RWPE2 (cell line): ENCODE measurements at regions not wholly inside any gene's neighbourhood (a gene's known extent, or its start where the extent isn't known, plus 50 kb on each side); places are given as distances from the start of the nearest gene placed in this dataset.
"Not testable (repeated sequence)": the region's sequence is repeated elsewhere in the genome, so short reads cannot be mapped to it uniquely, and the experiment has no call there.

ENCODE experiments used
- ATAC-seq: fragments of 200-7000 bp; cut with Tn5 transposase; 3 replicates; pipeline ENCODE4 v1.9.1; 2021; ENCODE audit warnings: low read depth
- DNase-seq: peaks from one replicate; pipeline ENCODE4 v3.0.0-alpha.2; 2020; ENCODE audit warnings: low spot score
- H3K27ac ChIP-seq: fragments of 450-650 bp; 2 replicates; pipeline ENCODE4 v1.5.1; 2017; ENCODE audit warnings: mild to moderate bottlenecking; ENCODE audit not compliant: poor library complexity, severe bottlenecking
- H3K27me3 ChIP-seq: fragments of 250-450 bp; sonication (Bioruptor Pico); 2 replicates; pipeline ENCODE4 v1.5.1; 2021; ENCODE audit warnings: mild to moderate bottlenecking, moderate library complexity; ENCODE audit not compliant: insufficient read depth, poor library complexity, severe bottlenecking
- H3K36me3 ChIP-seq: fragments of 250-450 bp; sonication (Bioruptor Pico); 2 replicates; pipeline ENCODE4 v1.5.1; 2020; ENCODE audit warnings: low read depth, mild to moderate bottlenecking, moderate library complexity
- H3K4me1 ChIP-seq: fragments of 250-450 bp; sonication (Bioruptor Pico); 2 replicates; pipeline ENCODE4 v1.5.1; 2021; ENCODE audit warnings: mild to moderate bottlenecking, moderate library complexity; ENCODE audit not compliant: insufficient read depth, poor library complexity, severe bottlenecking
- H3K4me3 ChIP-seq: fragments of 250-450 bp; sonication (Bioruptor Pico); 2 replicates; pipeline ENCODE4 v1.5.1; 2021; ENCODE audit warnings: mild to moderate bottlenecking, moderate library complexity; ENCODE audit not compliant: severe bottlenecking
- H3K9me3 ChIP-seq: fragments of 250-450 bp; sonication (Bioruptor Pico); 2 replicates; pipeline ENCODE4 v1.5.1; 2021; ENCODE audit warnings: mild to moderate bottlenecking, moderate library complexity; ENCODE audit not compliant: severe bottlenecking
- CTCF ChIP-seq: fragments of 450-650 bp; IDR thresholded peaks from one replicate; pipeline ENCODE4 v1.5.1; 2017; ENCODE audit warnings: mild to moderate bottlenecking, moderate library complexity; ENCODE audit not compliant: poor library complexity, severe bottlenecking

- ATAC-seq (no peak), DNase-seq (no peak)
- H3K9me3 ChIP-seq: no peaks in the 10 kb centered on the region
- no peaks in the 10 kb centered on the region for H3K4me1 ChIP-seq
- H3K27ac ChIP-seq: no peak overlapping the region
- no peak for TF ChIP-seq CTCF
- H3K4me3 ChIP-seq: no peak overlapping the region
- no peaks in the 10 kb centered on the region for H3K36me3 ChIP-seq
- no peaks in the 10 kb centered on the region for H3K27me3 ChIP-seq
Observed at GRCh38 chrX:65866773-65867172, 173.1 kb downstream of the VSIG4 start.

GRCh38 chrX:65866146-65866545, 173.7 kb downstream of the VSIG4 start:
- ATAC-seq: no peak
- no peaks in the 10 kb centered on the region for H3K9me3 ChIP-seq
- no peak for TF ChIP-seq CTCF

GRCh38 chrX:65862638-65863037, 177.2 kb downstream of the VSIG4 start:
- no peaks in the 10 kb centered on the region for H3K36me3 ChIP-seq
- H3K4me1 ChIP-seq: no peaks in the 10 kb centered on the region
- DNase-seq: no peak

More at GRCh38 chrX:65866146-65866545, 173.7 kb downstream of the VSIG4 start:
- H3K4me1 ChIP-seq: no peaks in the 10 kb centered on the region
- H3K27me3 ChIP-seq: no peaks in the 10 kb centered on the region
- no peak for DNase-seq
- H3K36me3 ChIP-seq: no peaks in the 10 kb centered on the region
- no peak overlapping the region for H3K4me3 ChIP-seq
- no peak overlapping the region for H3K27ac ChIP-seq

GRCh38 chrX:65859299-65859698, 180.6 kb downstream of the VSIG4 start:
- Histone ChIP-seq H3K4me3 (no peak overlapping the region), H3K4me1 (no peaks in the 10 kb centered on the region), H3K27ac (no peak overlapping the region), H3K36me3 (no peaks in the 10 kb centered on the region), H3K27me3 (no peaks in the 10 kb centered on the region), H3K9me3 (no peaks in the 10 kb centered on the region)
- no peak for TF ChIP-seq CTCF
- ATAC-seq (no peak), DNase-seq (no peak)

More at GRCh38 chrX:65862638-65863037, 177.2 kb downstream of the VSIG4 start:
- Histone ChIP-seq H3K9me3 (no peaks in the 10 kb centered on the region), H3K4me3 (no peak overlapping the region), H3K27ac (no peak overlapping the region), H3K27me3 (no peaks in the 10 kb centered on the region)
- TF ChIP-seq CTCF: no peak
- no peak for ATAC-seq

- H3K9me3 ChIP-seq, H3K27me3 ChIP-seq, ATAC-seq, H3K27ac ChIP-seq, H3K4me3 ChIP-seq, DNase-seq, H3K4me1 ChIP-seq, H3K36me3 ChIP-seq: not testable (repeated sequence)
Observed at GRCh38 chrX:65854437-65854836, 185.4 kb downstream of the VSIG4 start.

GRCh38 chrX:65851306-65851705, 183.9 kb downstream of the MSN start:
- not testable (repeated sequence) for H3K4me1 ChIP-seq, H3K9me3 ChIP-seq, ATAC-seq

GRCh38 chrX:65850821-65851220, 183.4 kb downstream of the MSN start:
- H3K4me1 ChIP-seq, H3K27me3 ChIP-seq, H3K36me3 ChIP-seq, DNase-seq, H3K4me3 ChIP-seq, H3K9me3 ChIP-seq, ATAC-seq, H3K27ac ChIP-seq: not testable (repeated sequence)

More at GRCh38 chrX:65851306-65851705, 183.9 kb downstream of the MSN start:
- H3K4me3 ChIP-seq, H3K36me3 ChIP-seq, DNase-seq, H3K27me3 ChIP-seq, H3K27ac ChIP-seq: not testable (repeated sequence)
